ENCODE measurements at regions not wholly inside any gene's neighbourhood (a gene's known extent, or its start where the extent isn't known, plus 50 kb on each side); places are given as distances from the start of the nearest gene placed in this dataset.

DNA sequence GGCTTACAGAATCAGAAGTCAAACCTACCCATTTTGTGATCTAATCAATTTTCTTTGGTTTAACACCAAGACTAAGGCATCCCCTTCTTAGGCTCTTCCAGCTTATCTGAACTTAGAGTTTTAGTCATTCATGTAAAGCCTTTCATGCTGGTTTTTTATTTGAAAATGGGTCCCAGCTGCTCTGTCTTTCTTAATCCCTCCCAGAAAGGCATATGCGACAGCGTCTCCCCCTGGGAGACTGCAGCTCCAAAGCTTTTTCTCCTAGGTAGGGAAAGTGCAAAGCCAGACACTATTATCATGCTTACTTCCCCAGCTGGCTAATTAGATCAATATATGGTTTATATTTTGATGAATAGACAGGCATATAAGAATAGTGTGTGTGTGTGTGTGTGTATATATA lies 96.6 kb upstream of the E2F7 start:
- no peak for TF ChIP-seq RCOR1 (IDR thresholded peaks at IDR 0.05; ENCODE audit: low read length)
- TF ChIP-seq, protein P1, sequence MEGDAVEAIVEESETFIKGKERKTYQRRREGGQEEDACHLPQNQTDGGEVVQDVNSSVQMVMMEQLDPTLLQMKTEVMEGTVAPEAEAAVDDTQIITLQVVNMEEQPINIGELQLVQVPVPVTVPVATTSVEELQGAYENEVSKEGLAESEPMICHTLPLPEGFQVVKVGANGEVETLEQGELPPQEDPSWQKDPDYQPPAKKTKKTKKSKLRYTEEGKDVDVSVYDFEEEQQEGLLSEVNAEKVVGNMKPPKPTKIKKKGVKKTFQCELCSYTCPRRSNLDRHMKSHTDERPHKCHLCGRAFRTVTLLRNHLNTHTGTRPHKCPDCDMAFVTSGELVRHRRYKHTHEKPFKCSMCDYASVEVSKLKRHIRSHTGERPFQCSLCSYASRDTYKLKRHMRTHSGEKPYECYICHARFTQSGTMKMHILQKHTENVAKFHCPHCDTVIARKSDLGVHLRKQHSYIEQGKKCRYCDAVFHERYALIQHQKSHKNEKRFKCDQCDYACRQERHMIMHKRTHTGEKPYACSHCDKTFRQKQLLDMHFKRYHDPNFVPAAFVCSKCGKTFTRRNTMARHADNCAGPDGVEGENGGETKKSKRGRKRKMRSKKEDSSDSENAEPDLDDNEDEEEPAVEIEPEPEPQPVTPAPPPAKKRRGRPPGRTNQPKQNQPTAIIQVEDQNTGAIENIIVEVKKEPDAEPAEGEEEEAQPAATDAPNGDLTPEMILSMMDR (IDR thresholded peaks at IDR 0.05), result no peak
- no peak for TF ChIP-seq SMC3 (IDR thresholded peaks at IDR 0.05; ENCODE audit: low read depth, low read length)
- TF ChIP-seq, protein P2, sequence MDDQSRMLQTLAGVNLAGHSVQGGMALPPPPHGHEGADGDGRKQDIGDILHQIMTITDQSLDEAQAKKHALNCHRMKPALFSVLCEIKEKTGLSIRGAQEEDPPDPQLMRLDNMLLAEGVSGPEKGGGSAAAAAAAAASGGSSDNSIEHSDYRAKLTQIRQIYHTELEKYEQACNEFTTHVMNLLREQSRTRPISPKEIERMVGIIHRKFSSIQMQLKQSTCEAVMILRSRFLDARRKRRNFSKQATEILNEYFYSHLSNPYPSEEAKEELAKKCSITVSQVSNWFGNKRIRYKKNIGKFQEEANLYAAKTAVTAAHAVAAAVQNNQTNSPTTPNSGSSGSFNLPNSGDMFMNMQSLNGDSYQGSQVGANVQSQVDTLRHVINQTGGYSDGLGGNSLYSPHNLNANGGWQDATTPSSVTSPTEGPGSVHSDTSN (IDR thresholded peaks at IDR 0.05), result no peak
- no peak for TF ChIP-seq FOXM1 (IDR thresholded peaks at IDR 0.05; ENCODE audit: low read depth)
- no peak for TF ChIP-seq TCF12 (IDR thresholded peaks at IDR 0.05)
- no peak for TF ChIP-seq POLR2AphosphoS5 (IDR thresholded peaks at IDR 0.05; ENCODE audit: low read depth, low read length)
- TF ChIP-seq, protein P3, sequence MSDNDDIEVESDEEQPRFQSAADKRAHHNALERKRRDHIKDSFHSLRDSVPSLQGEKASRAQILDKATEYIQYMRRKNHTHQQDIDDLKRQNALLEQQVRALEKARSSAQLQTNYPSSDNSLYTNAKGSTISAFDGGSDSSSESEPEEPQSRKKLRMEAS (IDR thresholded peaks at IDR 0.05; ENCODE audit: low read depth), result no peak
- TF ChIP-seq EP300 (IDR thresholded peaks at IDR 0.05; ENCODE audit: borderline replicate concordance in 1 of 2, low read depth in 1 of 2, low read length in 1 of 2), result no peak
- TF ChIP-seq JUND (IDR thresholded peaks at IDR 0.05), result no peak
- TF ChIP-seq EZH2phosphoT487 (IDR thresholded peaks at IDR 0.05; ENCODE audit: borderline replicate concordance, low read depth), result no peak
- TF ChIP-seq, protein P4, sequence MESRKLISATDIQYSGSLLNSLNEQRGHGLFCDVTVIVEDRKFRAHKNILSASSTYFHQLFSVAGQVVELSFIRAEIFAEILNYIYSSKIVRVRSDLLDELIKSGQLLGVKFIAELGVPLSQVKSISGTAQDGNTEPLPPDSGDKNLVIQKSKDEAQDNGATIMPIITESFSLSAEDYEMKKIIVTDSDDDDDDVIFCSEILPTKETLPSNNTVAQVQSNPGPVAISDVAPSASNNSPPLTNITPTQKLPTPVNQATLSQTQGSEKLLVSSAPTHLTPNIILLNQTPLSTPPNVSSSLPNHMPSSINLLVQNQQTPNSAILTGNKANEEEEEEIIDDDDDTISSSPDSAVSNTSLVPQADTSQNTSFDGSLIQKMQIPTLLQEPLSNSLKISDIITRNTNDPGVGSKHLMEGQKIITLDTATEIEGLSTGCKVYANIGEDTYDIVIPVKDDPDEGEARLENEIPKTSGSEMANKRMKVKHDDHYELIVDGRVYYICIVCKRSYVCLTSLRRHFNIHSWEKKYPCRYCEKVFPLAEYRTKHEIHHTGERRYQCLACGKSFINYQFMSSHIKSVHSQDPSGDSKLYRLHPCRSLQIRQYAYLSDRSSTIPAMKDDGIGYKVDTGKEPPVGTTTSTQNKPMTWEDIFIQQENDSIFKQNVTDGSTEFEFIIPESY (IDR thresholded peaks at IDR 0.05; ENCODE audit: borderline replicate concordance, low read depth), result no peak
- TF ChIP-seq, protein P5, sequence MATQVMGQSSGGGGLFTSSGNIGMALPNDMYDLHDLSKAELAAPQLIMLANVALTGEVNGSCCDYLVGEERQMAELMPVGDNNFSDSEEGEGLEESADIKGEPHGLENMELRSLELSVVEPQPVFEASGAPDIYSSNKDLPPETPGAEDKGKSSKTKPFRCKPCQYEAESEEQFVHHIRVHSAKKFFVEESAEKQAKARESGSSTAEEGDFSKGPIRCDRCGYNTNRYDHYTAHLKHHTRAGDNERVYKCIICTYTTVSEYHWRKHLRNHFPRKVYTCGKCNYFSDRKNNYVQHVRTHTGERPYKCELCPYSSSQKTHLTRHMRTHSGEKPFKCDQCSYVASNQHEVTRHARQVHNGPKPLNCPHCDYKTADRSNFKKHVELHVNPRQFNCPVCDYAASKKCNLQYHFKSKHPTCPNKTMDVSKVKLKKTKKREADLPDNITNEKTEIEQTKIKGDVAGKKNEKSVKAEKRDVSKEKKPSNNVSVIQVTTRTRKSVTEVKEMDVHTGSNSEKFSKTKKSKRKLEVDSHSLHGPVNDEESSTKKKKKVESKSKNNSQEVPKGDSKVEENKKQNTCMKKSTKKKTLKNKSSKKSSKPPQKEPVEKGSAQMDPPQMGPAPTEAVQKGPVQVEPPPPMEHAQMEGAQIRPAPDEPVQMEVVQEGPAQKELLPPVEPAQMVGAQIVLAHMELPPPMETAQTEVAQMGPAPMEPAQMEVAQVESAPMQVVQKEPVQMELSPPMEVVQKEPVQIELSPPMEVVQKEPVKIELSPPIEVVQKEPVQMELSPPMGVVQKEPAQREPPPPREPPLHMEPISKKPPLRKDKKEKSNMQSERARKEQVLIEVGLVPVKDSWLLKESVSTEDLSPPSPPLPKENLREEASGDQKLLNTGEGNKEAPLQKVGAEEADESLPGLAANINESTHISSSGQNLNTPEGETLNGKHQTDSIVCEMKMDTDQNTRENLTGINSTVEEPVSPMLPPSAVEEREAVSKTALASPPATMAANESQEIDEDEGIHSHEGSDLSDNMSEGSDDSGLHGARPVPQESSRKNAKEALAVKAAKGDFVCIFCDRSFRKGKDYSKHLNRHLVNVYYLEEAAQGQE (IDR thresholded peaks at IDR 0.05; ENCODE audit: low read depth, low read length), result no peak
